ENCODE measurements at regions not wholly inside any gene's neighbourhood (a gene's known extent, or its start where the extent isn't known, plus 50 kb on each side); places are given as distances from the start of the nearest gene placed in this dataset.
"Not testable (repeated sequence)": the region's sequence is repeated elsewhere in the genome, so short reads cannot be mapped to it uniquely, and the experiment has no call there.

- no peaks in the 10 kb centered on the region for H3K9me2 ChIP-seq (ENCODE audit: low read depth, low read length)
- H3K4me3 ChIP-seq (ENCODE audit: low read depth, low read length, poor library complexity, severe bottlenecking) = no peak overlapping the region
- H3K79me2 ChIP-seq (ENCODE audit: insufficient read depth, low read length) = no peaks in the 10 kb centered on the region
- no peak overlapping the region for H3K9ac ChIP-seq (ENCODE audit: low read length)
- no peaks in the 10 kb centered on the region for H3K36me3 ChIP-seq (ENCODE audit: insufficient read depth, low read length)
- no peaks in the 10 kb centered on the region for H3K9me3 ChIP-seq (ENCODE audit: low read length)
- H3K27ac ChIP-seq (ENCODE audit: low read depth, low read length, poor library complexity, severe bottlenecking) = no peak overlapping the region
- H2AFZ ChIP-seq (ENCODE audit: low read length) = no peak overlapping the region
- H3K4me1 ChIP-seq (ENCODE audit: insufficient read depth, low read length, severe bottlenecking) = no peaks in the 10 kb centered on the region
- H3K27me3 ChIP-seq (ENCODE audit: insufficient read depth, low read length) = no peaks in the 10 kb centered on the region
- TF ChIP-seq CTCF (IDR thresholded peaks at IDR 0.05; ENCODE audit: low read length) (no peak), EZH2 (IDR thresholded peaks at IDR 0.05; ENCODE audit: borderline replicate concordance, low read length) (no peak)
- no peaks in the 10 kb centered on the region for H4K20me1 ChIP-seq (ENCODE audit: insufficient read depth, low read length)
- no peak overlapping the region for H3K4me2 ChIP-seq (ENCODE audit: low read length)
- no peaks in the 10 kb centered on the region for H3F3A ChIP-seq (ENCODE audit: insufficient read depth, low read length)
These were observed 196.2 kb downstream of the SLCO4C1 start for GRCh38 chr5:102099766-102100331.

GRCh38 chr5:102099083-102099482 lies 197.0 kb downstream of the SLCO4C1 start:
- not testable (repeated sequence) for H3K9ac ChIP-seq (ENCODE audit: low read length); H3K36me3 ChIP-seq (ENCODE audit: insufficient read depth, low read length); H3K79me2 ChIP-seq (ENCODE audit: insufficient read depth, low read length); H3K4me3 ChIP-seq (ENCODE audit: low read depth, low read length, poor library complexity, severe bottlenecking); H3K9me3 ChIP-seq (ENCODE audit: low read length); H3F3A ChIP-seq (ENCODE audit: insufficient read depth, low read length); H3K4me2 ChIP-seq (ENCODE audit: low read length); H3K9me2 ChIP-seq (ENCODE audit: low read depth, low read length); H3K4me1 ChIP-seq (ENCODE audit: insufficient read depth, low read length, severe bottlenecking); H3K27ac ChIP-seq (ENCODE audit: low read depth, low read length, poor library complexity, severe bottlenecking); H3K27me3 ChIP-seq (ENCODE audit: insufficient read depth, low read length); H2AFZ ChIP-seq (ENCODE audit: low read length); H4K20me1 ChIP-seq (ENCODE audit: insufficient read depth, low read length)

GRCh38 chr5:102098606-102099005 lies 197.5 kb downstream of the SLCO4C1 start:
- H3K79me2 ChIP-seq (ENCODE audit: insufficient read depth, low read length); H2AFZ ChIP-seq (ENCODE audit: low read length); H3K9ac ChIP-seq (ENCODE audit: low read length); H3K36me3 ChIP-seq (ENCODE audit: insufficient read depth, low read length); H3K9me3 ChIP-seq (ENCODE audit: low read length); H3K4me3 ChIP-seq (ENCODE audit: low read depth, low read length, poor library complexity, severe bottlenecking); H3F3A ChIP-seq (ENCODE audit: insufficient read depth, low read length); H3K9me2 ChIP-seq (ENCODE audit: low read depth, low read length); H3K27me3 ChIP-seq (ENCODE audit: insufficient read depth, low read length); H3K4me1 ChIP-seq (ENCODE audit: insufficient read depth, low read length, severe bottlenecking); H3K4me2 ChIP-seq (ENCODE audit: low read length); H3K27ac ChIP-seq (ENCODE audit: low read depth, low read length, poor library complexity, severe bottlenecking); H4K20me1 ChIP-seq (ENCODE audit: insufficient read depth, low read length): not testable (repeated sequence)

GRCh38 chr5:102090770-102091169 lies 205.3 kb downstream of the SLCO4C1 start:
- Histone ChIP-seq H3F3A (ENCODE audit: insufficient read depth, low read length) (no peaks in the 10 kb centered on the region), H3K9me3 (ENCODE audit: low read length) (no peaks in the 10 kb centered on the region), H3K9me2 (ENCODE audit: low read depth, low read length) (no peaks in the 10 kb centered on the region), H3K4me1 (ENCODE audit: insufficient read depth, low read length, severe bottlenecking) (no peaks in the 10 kb centered on the region), H3K36me3 (ENCODE audit: insufficient read depth, low read length) (no peaks in the 10 kb centered on the region), H3K4me3 (ENCODE audit: low read depth, low read length, poor library complexity, severe bottlenecking) (no peak overlapping the region), H3K27ac (ENCODE audit: low read depth, low read length, poor library complexity, severe bottlenecking) (no peak overlapping the region), H2AFZ (ENCODE audit: low read length) (no peak overlapping the region), H3K4me2 (ENCODE audit: low read length) (no peak overlapping the region), H3K79me2 (ENCODE audit: insufficient read depth, low read length) (no peaks in the 10 kb centered on the region), H3K27me3 (ENCODE audit: insufficient read depth, low read length) (no peaks in the 10 kb centered on the region), H3K9ac (ENCODE audit: low read length) (no peak overlapping the region), H4K20me1 (ENCODE audit: insufficient read depth, low read length) (no peaks in the 10 kb centered on the region)
- TF ChIP-seq CTCF (IDR thresholded peaks at IDR 0.05; ENCODE audit: low read length) = peak; percentile 60
- TF ChIP-seq EZH2 (IDR thresholded peaks at IDR 0.05; ENCODE audit: borderline replicate concordance, low read length) = no peak
